Transverse colon (tissue), 3 donors: ENCODE measurements at regions not wholly inside any gene's neighbourhood (a gene's known extent, or its start where the extent isn't known, plus 50 kb on each side); places are given as distances from the start of the nearest gene placed in this dataset.

Source experiments
- EP300 ChIP-seq: sonication (generic); formaldehyde crosslinking; IDR thresholded peaks from one replicate; pipeline ENCODE4 v1.6.1; 2017; ENCODE audit warnings: antibody characterized with exemption, low read depth
- POLR2A ChIP-seq: fragments of 450-650 bp; IDR thresholded peaks from one replicate; pipeline ENCODE4 v1.6.1; 2016; ENCODE audit warnings: antibody characterized with exemption, mild to moderate bottlenecking, moderate library complexity
- TF ChIP-seq, protein P1 (sequence below), 5 experiments: fragments of 200-600 bp in 3 of 5; fragments of 450-650 bp in 2 of 5; sonication (generic) in 3 of 5; IDR thresholded peaks; 1 replicate in 2 of 5; 2 replicates in 3 of 5; pipeline ENCODE4 v1.5.1; 2016 to 2017; ENCODE audit warnings: antibody characterized with exemption in 5 of 5, inconsistent platforms in 3 of 5, mild to moderate bottlenecking in 2 of 5, moderate library complexity in 1 of 5

- TF ChIP-seq, protein P1, sequence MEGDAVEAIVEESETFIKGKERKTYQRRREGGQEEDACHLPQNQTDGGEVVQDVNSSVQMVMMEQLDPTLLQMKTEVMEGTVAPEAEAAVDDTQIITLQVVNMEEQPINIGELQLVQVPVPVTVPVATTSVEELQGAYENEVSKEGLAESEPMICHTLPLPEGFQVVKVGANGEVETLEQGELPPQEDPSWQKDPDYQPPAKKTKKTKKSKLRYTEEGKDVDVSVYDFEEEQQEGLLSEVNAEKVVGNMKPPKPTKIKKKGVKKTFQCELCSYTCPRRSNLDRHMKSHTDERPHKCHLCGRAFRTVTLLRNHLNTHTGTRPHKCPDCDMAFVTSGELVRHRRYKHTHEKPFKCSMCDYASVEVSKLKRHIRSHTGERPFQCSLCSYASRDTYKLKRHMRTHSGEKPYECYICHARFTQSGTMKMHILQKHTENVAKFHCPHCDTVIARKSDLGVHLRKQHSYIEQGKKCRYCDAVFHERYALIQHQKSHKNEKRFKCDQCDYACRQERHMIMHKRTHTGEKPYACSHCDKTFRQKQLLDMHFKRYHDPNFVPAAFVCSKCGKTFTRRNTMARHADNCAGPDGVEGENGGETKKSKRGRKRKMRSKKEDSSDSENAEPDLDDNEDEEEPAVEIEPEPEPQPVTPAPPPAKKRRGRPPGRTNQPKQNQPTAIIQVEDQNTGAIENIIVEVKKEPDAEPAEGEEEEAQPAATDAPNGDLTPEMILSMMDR (IDR thresholded peaks at IDR 0.05): no peak
- TF ChIP-seq POLR2A (no peak), EP300 (no peak)
These were observed 65.6 kb upstream of the C1orf174 start for GRCh38 chr1:3965693-3966092.
